HEK293 (cell line): ENCODE measurements at regions not wholly inside any gene's neighbourhood (a gene's known extent, or its start where the extent isn't known, plus 50 kb on each side); places are given as distances from the start of the nearest gene placed in this dataset.

Experiments
- CTCF ChIA-PET: fragments of 350-600 bp; formaldehyde crosslinking; extraction: SDS; loops from one replicate; lab custom pipeline; 2021; ENCODE audit warnings: antibody characterized with exemption; lab: Yijun Ruan, JAX
- POLR2A ChIA-PET: fragments of 300-600 bp; formaldehyde crosslinking; extraction: SDS; loops from one replicate; lab custom pipeline; 2020; ENCODE audit warnings: antibody characterized with exemption, inconsistent platforms; lab: Yijun Ruan, JAX
- H3K27ac ChIP-seq: fragments of 200-500 bp; sonication (Bioruptor generic); 2 replicates; pipeline ENCODE4 v1.5.1; 2014; ENCODE audit warnings: low read depth, low read length, control low read depth, inconsistent platforms; ENCODE audit errors: extremely low read depth
- H3K36me3 ChIP-seq, 2 experiments: fragments of 200-500 bp in 1 of 2; sonication (Bioruptor generic) in 1 of 2; 1 replicate in 1 of 2; 2 replicates in 1 of 2; pipeline ENCODE4 v1.5.1; 2014 to 2017; ENCODE audit warnings: inconsistent platforms in 2 of 2, low read length in 2 of 2; ENCODE audit not compliant: control insufficient read depth in 2 of 2, insufficient read depth in 1 of 2
- H3K4me1 ChIP-seq: fragments of 200-500 bp; sonication (Bioruptor generic); 2 replicates; pipeline ENCODE4 v1.5.1; 2014; ENCODE audit warnings: mild to moderate bottlenecking, low read length, inconsistent platforms; ENCODE audit not compliant: control insufficient read depth, insufficient read depth
- H3K4me3 ChIP-seq: 2 replicates; pipeline ENCODE4 v1.5.1; 2011; ENCODE audit warnings: low read depth, mild to moderate bottlenecking, control low read depth, low read length, moderate library complexity
- H3K9me3 ChIP-seq: fragments of 200-500 bp; sonication (Bioruptor generic); 2 replicates; pipeline ENCODE4 v1.5.1; 2014; ENCODE audit warnings: low read depth, low read length, inconsistent platforms; ENCODE audit not compliant: control insufficient read depth, insufficient read depth
- BCL11A ChIP-seq: fragments of 450-650 bp; formaldehyde crosslinking; IDR thresholded peaks from 2 replicates; pipeline ENCODE4 v1.5.1; 2016; ENCODE audit warnings: low read depth, missing biosample characterization, missing genetic modification characterization
- BCL11B ChIP-seq: fragments of 450-650 bp; formaldehyde crosslinking; IDR thresholded peaks from 2 replicates; pipeline ENCODE4 v1.5.1; 2016; ENCODE audit warnings: low read depth, missing biosample characterization, missing genetic modification characterization
- KLF10 ChIP-seq: fragments of 450-650 bp; IDR thresholded peaks from 2 replicates; pipeline ENCODE4 v1.5.1; 2018; ENCODE audit warnings: missing biosample characterization, mild to moderate bottlenecking, missing genetic modification characterization
- ZBTB17 ChIP-seq: fragments of 450-650 bp; formaldehyde crosslinking; IDR thresholded peaks from 2 replicates; pipeline ENCODE4 v1.5.1; 2016; ENCODE audit warnings: missing biosample characterization, missing genetic modification characterization
- ZNF174 ChIP-seq: fragments of 450-650 bp; formaldehyde crosslinking; IDR thresholded peaks from 2 replicates; pipeline ENCODE4 v1.5.0; 2017; ENCODE audit warnings: missing biosample characterization, mild to moderate bottlenecking, missing genetic modification characterization
- ZNF274 ChIP-seq, 2 experiments: fragments of 200-500 bp in 1 of 2; fragments of 450-650 bp in 1 of 2; sonication (Bioruptor generic) in 1 of 2; formaldehyde crosslinking in 1 of 2; IDR thresholded peaks; 2 replicates each; pipeline versions ENCODE4 v1.5.1 to v1.6.1; 2014 to 2016; ENCODE audit warnings: borderline replicate concordance in 1 of 2, inconsistent platforms in 1 of 2, low read length in 1 of 2, missing biosample characterization in 1 of 2, missing genetic modification characterization in 1 of 2
- ZNF416 ChIP-seq: fragments of 450-650 bp; formaldehyde crosslinking; IDR thresholded peaks from 2 replicates; pipeline ENCODE4 v1.5.1; 2016; ENCODE audit warnings: missing biosample characterization, missing genetic modification characterization
- ZNF560 ChIP-seq: fragments of 450-650 bp; formaldehyde crosslinking; IDR thresholded peaks from 2 replicates; pipeline ENCODE4 v1.5.1; 2017; ENCODE audit warnings: missing biosample characterization, missing genetic modification characterization, borderline replicate concordance
- ZNF624 ChIP-seq: fragments of 450-650 bp; formaldehyde crosslinking; IDR thresholded peaks from 2 replicates; pipeline ENCODE4 v1.5.1; 2017; ENCODE audit warnings: missing biosample characterization, missing genetic modification characterization
- ZNF629 ChIP-seq: fragments of 450-650 bp; formaldehyde crosslinking; IDR thresholded peaks from 2 replicates; pipeline ENCODE4 v1.5.1; 2017; ENCODE audit warnings: missing biosample characterization, missing genetic modification characterization
- ZNF664 ChIP-seq: fragments of 450-650 bp; formaldehyde crosslinking; IDR thresholded peaks from 2 replicates; pipeline ENCODE4 v1.5.1; 2016; ENCODE audit warnings: missing biosample characterization, missing genetic modification characterization
- ZNF747 ChIP-seq: fragments of 450-650 bp; formaldehyde crosslinking; IDR thresholded peaks from 2 replicates; pipeline ENCODE4 v1.5.1; 2016; ENCODE audit warnings: missing biosample characterization, missing genetic modification characterization
- ZNF76 ChIP-seq: fragments of 450-650 bp; formaldehyde crosslinking; IDR thresholded peaks from 2 replicates; pipeline ENCODE4; 2016; ENCODE audit warnings: low read depth, missing biosample characterization, missing genetic modification characterization, borderline replicate concordance
- ZNF785 ChIP-seq: fragments of 450-650 bp; formaldehyde crosslinking; IDR thresholded peaks from 2 replicates; pipeline ENCODE4 v1.5.1; 2016; ENCODE audit warnings: missing biosample characterization, missing genetic modification characterization
- TF ChIP-seq, protein P1 (sequence below): fragments of 450-650 bp; formaldehyde crosslinking; IDR thresholded peaks from 2 replicates; pipeline ENCODE4 v1.5.1; 2016; ENCODE audit warnings: missing biosample characterization, missing genetic modification characterization, borderline replicate concordance
- TF ChIP-seq, protein P2 (sequence below): fragments of 450-650 bp; formaldehyde crosslinking; IDR thresholded peaks from 2 replicates; pipeline ENCODE4 v1.5.1; 2016; ENCODE audit warnings: missing biosample characterization, missing genetic modification characterization
- TF ChIP-seq, protein P3 (sequence below): fragments of 450-650 bp; formaldehyde crosslinking; IDR thresholded peaks from 2 replicates; pipeline ENCODE4 v1.5.1; 2016; ENCODE audit warnings: missing biosample characterization, missing genetic modification characterization

DNA sequence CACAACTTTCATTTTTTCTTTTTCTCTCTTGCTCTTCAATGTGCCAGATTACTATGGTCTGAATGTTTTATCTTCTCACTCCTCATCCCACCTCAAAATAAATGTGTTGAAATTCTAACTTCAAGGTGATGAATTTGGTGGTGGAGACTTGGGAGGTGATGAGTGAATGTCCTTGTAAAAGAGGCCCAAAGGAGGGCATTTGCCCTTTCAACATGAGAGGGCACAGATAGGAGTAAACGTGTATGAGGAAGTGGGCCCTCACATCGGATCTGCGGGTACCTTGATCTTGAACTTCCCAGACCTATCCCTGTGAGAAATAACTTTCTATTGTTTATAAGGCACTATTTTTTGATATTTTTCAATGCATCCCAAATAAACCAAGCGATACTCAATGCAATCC lies 412.3 kb upstream of the ADGRL2 start (continued):
- TF ChIP-seq ZNF274 (IDR thresholded peaks at IDR 0.05; ENCODE audit: low read length) (no peak), ZNF274 (tag by site-specific recombination; IDR thresholded peaks at IDR 0.05; ENCODE audit: borderline replicate concordance) (no peak), ZNF747 (tag by site-specific recombination) (no peak)
- TF ChIP-seq, all 188 proteins: peak for 0

DNA sequence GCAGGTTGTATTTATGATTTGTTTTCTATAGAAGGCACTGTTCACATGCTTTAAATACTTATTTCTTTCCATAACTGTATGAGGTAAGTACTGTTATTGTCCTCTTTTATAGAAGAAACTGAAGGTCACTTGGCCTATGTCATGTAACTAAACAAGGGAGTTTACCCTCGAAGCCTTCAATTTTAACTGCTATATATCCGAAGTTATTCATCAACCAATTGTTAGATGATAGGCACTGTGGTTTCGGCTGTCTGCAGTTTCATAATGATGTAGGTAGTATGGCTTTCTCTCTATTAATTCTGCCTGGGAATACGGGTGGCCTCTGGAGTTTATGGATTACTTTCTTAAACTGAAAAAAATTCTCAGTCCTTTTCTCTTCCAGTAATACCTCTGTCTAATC lies 413.3 kb upstream of the ADGRL2 start:
- Histone ChIP-seq H3K27ac (no peak overlapping the region), H3K36me3 (no peaks in the 10 kb centered on the region), H3K4me3 (no peak overlapping the region), H3K9me3 (no peaks in the 10 kb centered on the region), H3K4me1 (no peaks in the 10 kb centered on the region)
- TF ChIP-seq ZNF174 (tag by site-specific recombination) (no peak), ZNF629 (no peak), ZNF664 (tag by site-specific recombination) (no peak), BCL11A (tag by site-specific recombination) (no peak), BCL11B (no peak), ZNF76 (tag by site-specific recombination) (no peak)
- TF ChIP-seq, protein P1, sequence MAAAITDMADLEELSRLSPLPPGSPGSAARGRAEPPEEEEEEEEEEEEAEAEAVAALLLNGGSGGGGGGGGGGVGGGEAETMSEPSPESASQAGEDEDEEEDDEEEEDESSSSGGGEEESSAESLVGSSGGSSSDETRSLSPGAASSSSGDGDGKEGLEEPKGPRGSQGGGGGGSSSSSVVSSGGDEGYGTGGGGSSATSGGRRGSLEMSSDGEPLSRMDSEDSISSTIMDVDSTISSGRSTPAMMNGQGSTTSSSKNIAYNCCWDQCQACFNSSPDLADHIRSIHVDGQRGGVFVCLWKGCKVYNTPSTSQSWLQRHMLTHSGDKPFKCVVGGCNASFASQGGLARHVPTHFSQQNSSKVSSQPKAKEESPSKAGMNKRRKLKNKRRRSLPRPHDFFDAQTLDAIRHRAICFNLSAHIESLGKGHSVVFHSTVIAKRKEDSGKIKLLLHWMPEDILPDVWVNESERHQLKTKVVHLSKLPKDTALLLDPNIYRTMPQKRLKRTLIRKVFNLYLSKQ (tag by site-specific recombination), result no peak
- TF ChIP-seq, protein P2, sequence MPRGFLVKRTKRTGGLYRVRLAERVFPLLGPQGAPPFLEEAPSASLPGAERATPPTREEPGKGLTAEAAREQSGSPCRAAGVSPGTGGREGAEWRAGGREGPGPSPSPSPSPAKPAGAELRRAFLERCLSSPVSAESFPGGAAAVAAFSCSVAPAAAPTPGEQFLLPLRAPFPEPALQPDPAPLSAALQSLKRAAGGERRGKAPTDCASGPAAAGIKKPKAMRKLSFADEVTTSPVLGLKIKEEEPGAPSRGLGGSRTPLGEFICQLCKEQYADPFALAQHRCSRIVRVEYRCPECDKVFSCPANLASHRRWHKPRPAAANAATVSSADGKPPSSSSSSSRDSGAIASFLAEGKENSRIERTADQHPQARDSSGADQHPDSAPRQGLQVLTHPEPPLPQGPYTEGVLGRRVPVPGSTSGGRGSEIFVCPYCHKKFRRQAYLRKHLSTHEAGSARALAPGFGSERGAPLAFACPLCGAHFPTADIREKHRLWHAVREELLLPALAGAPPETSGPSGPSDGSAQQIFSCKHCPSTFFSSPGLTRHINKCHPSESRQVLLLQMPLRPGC (tag by site-specific recombination), result no peak
- CTCF ChIA-PET, result interaction anchor here (0.7 kb wide), 1 partner anchor 236 kb away, joined by 3 read pairs; no protein-coding TSS in a partner anchor
- POLR2A ChIA-PET, result no interaction called here

- Histone ChIP-seq H3K9me3 (no peaks in the 10 kb centered on the region), H3K27ac (no peak overlapping the region), H3K36me3 (no peaks in the 10 kb centered on the region), H3K4me1 (no peaks in the 10 kb centered on the region), H3K4me3 (no peak overlapping the region)
- CTCF ChIA-PET, result no interaction called here
- TF ChIP-seq ZBTB17, result no peak
- no peak for TF ChIP-seq ZNF560 (tag by site-specific recombination)
- no peak for TF ChIP-seq BCL11B
- TF ChIP-seq ZNF174 (tag by site-specific recombination), result no peak
- no peak for TF ChIP-seq KLF10 (tag by site-specific recombination)
- TF ChIP-seq, protein P3, sequence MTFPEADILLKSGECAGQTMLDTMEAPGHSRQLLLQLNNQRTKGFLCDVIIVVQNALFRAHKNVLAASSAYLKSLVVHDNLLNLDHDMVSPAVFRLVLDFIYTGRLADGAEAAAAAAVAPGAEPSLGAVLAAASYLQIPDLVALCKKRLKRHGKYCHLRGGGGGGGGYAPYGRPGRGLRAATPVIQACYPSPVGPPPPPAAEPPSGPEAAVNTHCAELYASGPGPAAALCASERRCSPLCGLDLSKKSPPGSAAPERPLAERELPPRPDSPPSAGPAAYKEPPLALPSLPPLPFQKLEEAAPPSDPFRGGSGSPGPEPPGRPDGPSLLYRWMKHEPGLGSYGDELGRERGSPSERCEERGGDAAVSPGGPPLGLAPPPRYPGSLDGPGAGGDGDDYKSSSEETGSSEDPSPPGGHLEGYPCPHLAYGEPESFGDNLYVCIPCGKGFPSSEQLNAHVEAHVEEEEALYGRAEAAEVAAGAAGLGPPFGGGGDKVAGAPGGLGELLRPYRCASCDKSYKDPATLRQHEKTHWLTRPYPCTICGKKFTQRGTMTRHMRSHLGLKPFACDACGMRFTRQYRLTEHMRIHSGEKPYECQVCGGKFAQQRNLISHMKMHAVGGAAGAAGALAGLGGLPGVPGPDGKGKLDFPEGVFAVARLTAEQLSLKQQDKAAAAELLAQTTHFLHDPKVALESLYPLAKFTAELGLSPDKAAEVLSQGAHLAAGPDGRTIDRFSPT (tag by site-specific recombination), result no peak
- TF ChIP-seq ZNF624 (tag by site-specific recombination), result no peak
- TF ChIP-seq, protein P1 (tag by site-specific recombination), result no peak
- TF ChIP-seq ZNF785 (tag by site-specific recombination), result no peak
- TF ChIP-seq ZNF416, result no peak
- POLR2A ChIA-PET, result no interaction called here
These were observed 418.2 kb upstream of the ADGRL2 start for GRCh38 chr1:81382561-81382960.
